ENCODE measurements at regions not wholly inside any gene's neighbourhood (a gene's known extent, or its start where the extent isn't known, plus 50 kb on each side); places are given as distances from the start of the nearest gene placed in this dataset.

- Histone ChIP-seq H2BK5ac (ENCODE audit: insufficient read length, low read length) (no peak overlapping the region), H2BK12ac (ENCODE audit: insufficient read length, low read depth, low read length) (no peak overlapping the region), H3K4me2 (ENCODE audit: insufficient read depth, insufficient read length, low read length) (no peak overlapping the region), H2AK5ac (ENCODE audit: insufficient read length, low read length) (no peak overlapping the region), H3K79me2 (ENCODE audit: insufficient read depth, low read length) (no peaks in the 10 kb centered on the region), H2BK15ac (ENCODE audit: low read depth, low read length) (no peak overlapping the region), H3K4me1 (ENCODE audit: insufficient read depth, low read length) (no peaks in the 10 kb centered on the region), H3K18ac (ENCODE audit: insufficient read length, low read depth, low read length) (no peak overlapping the region), H4K91ac (ENCODE audit: insufficient read length, low read depth, low read length) (no peak overlapping the region), H3K23me2 (ENCODE audit: insufficient read length, low read depth, low read length, poor library complexity, severe bottlenecking) (no peaks in the 10 kb centered on the region), H4K5ac (ENCODE audit: insufficient read length, low read depth, low read length) (no peak overlapping the region), H2AFZ (ENCODE audit: low read length) (no peak overlapping the region), H2BK20ac (ENCODE audit: low read depth, low read length, poor library complexity, severe bottlenecking) (no peak overlapping the region), H3K56ac (ENCODE audit: insufficient read length, low read depth, low read length) (no peak overlapping the region), H3K14ac (ENCODE audit: insufficient read depth, low read length) (no peak overlapping the region), H3K23ac (ENCODE audit: insufficient read length, low read depth, low read length) (no peak overlapping the region), H4K20me1 (ENCODE audit: control insufficient read depth, insufficient read depth, insufficient read length) (no peaks in the 10 kb centered on the region), H3K4ac (ENCODE audit: low read depth, low read length) (no peak overlapping the region), H3K27me3 (ENCODE audit: insufficient read depth, low read length) (no peaks in the 10 kb centered on the region), H4K8ac (replicated peaks; ENCODE audit: insufficient read length, low read depth, low read length) (no peak overlapping the region), H3K27ac (ENCODE audit: insufficient read length, low read depth, low read length) (no peak overlapping the region), H2BK120ac (ENCODE audit: low read depth, low read length, poor library complexity, severe bottlenecking) (no peak overlapping the region), H3K79me1 (ENCODE audit: insufficient read depth, low read depth, low read length, poor library complexity, severe bottlenecking) (no peaks in the 10 kb centered on the region), H3T11ph (ENCODE audit: low read length) (no peak overlapping the region), H3K9me3 (ENCODE audit: control insufficient read depth, low read depth, low read length) (peaks cover 38% of the 10 kb centered on the region), H3K9ac (ENCODE audit: extremely low read depth, insufficient read length, low read length) (no peak overlapping the region)
- H3K4me3 Mint-ChIP-seq: no peak overlapping the region
- H3K4me1 Mint-ChIP-seq: peaks cover 3 to 8% of the 10 kb centered on the region in 2 experiments
- TF ChIP-seq CTCF (conservative IDR thresholded peaks at IDR 0.05): no peak
- WGBS (ENCODE audit: extremely low coverage, insufficient read length, low lambda C conversion rate): no CpG with 5 or more reads among the region's 2 CpGs
- no peaks in the 10 kb centered on the region for H3K27me3 Mint-ChIP-seq (ENCODE audit: low read depth)
- peaks cover 55 to 74% (median 68%) of the 10 kb centered on the region in 3 experiments for H3K36me3 Mint-ChIP-seq (ENCODE audit: insufficient read depth in 1 of 3, low read depth in 3 of 3)
- peaks cover 66 to 73% of the 10 kb centered on the region in 2 experiments for H3K9me3 Mint-ChIP-seq
- DNase-seq: no peak
- no peak overlapping the region for H3K27ac Mint-ChIP-seq
These were observed 86.8 kb upstream of the NPFFR2 start for GRCh38 chr4:71944956-71945355.
